Stomach (tissue), 4 donors: ENCODE measurements at regions not wholly inside any gene's neighbourhood (a gene's known extent, or its start where the extent isn't known, plus 50 kb on each side); places are given as distances from the start of the nearest gene placed in this dataset.

Source experiments
- EP300 ChIP-seq: sonication (generic); formaldehyde crosslinking; IDR thresholded peaks from one replicate; pipeline ENCODE4 v1.6.1; 2017; ENCODE audit warnings: antibody characterized with exemption
- POLR2A ChIP-seq, 4 donors: fragments of 450-650 bp; IDR thresholded peaks; one replicate each; pipeline ENCODE4 v1.6.1; 2016; ENCODE audit warnings: antibody characterized with exemption in 4 of 4, control low read depth in 2 of 4, mild to moderate bottlenecking in 1 of 4, moderate library complexity in 1 of 4
- POLR2AphosphoS5 ChIP-seq, 3 donors: sonication (generic); formaldehyde crosslinking; IDR thresholded peaks; one replicate each; pipeline ENCODE4 v1.6.1; 2016; ENCODE audit warnings: antibody characterized with exemption in 3 of 3
- TF ChIP-seq, protein P1 (sequence below), 7 experiments: fragments of 450-650 bp in 4 of 7; fragments of 200-600 bp in 3 of 7; sonication (generic) in 3 of 7; IDR thresholded peaks; one replicate each; pipeline ENCODE4 v1.5.1; 2016 to 2019; ENCODE audit warnings: antibody characterized with exemption in 7 of 7, control low read depth in 2 of 7, mild to moderate bottlenecking in 1 of 7

- TF ChIP-seq POLR2AphosphoS5 (IDR thresholded peaks at IDR 0.05) = no peak
- TF ChIP-seq, protein P1, sequence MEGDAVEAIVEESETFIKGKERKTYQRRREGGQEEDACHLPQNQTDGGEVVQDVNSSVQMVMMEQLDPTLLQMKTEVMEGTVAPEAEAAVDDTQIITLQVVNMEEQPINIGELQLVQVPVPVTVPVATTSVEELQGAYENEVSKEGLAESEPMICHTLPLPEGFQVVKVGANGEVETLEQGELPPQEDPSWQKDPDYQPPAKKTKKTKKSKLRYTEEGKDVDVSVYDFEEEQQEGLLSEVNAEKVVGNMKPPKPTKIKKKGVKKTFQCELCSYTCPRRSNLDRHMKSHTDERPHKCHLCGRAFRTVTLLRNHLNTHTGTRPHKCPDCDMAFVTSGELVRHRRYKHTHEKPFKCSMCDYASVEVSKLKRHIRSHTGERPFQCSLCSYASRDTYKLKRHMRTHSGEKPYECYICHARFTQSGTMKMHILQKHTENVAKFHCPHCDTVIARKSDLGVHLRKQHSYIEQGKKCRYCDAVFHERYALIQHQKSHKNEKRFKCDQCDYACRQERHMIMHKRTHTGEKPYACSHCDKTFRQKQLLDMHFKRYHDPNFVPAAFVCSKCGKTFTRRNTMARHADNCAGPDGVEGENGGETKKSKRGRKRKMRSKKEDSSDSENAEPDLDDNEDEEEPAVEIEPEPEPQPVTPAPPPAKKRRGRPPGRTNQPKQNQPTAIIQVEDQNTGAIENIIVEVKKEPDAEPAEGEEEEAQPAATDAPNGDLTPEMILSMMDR (IDR thresholded peaks at IDR 0.05) = no peak
- TF ChIP-seq EP300 = no peak
- no peak for TF ChIP-seq POLR2A (IDR thresholded peaks at IDR 0.05)
Measured at GRCh38 chr3:77935418-77935817, 895.5 kb downstream of the ROBO2 start.
